CD14-positive monocyte (primary cell): ENCODE measurements at regions not wholly inside any gene's neighbourhood (a gene's known extent, or its start where the extent isn't known, plus 50 kb on each side); places are given as distances from the start of the nearest gene placed in this dataset.
"Not testable (repeated sequence)": the region's sequence is repeated elsewhere in the genome, so short reads cannot be mapped to it uniquely, and the experiment has no call there.

Source experiments
- DNase-seq, 3 donors: peaks; one replicate each; pipeline ENCODE4 v3.0.0-alpha.2; 2011 to 2022
- H2AFZ ChIP-seq: 2 replicates; pipeline ENCODE4 v1.6.0; 2012; ENCODE audit warnings: mild to moderate bottlenecking, low read depth, low read length, inconsistent platforms; ENCODE audit not compliant: insufficient read depth, poor library complexity, severe bottlenecking
- H3K27ac ChIP-seq, 2 donors: 1 replicate in 1 of 2; 2 replicates in 1 of 2; pipeline ENCODE4 v1.5.1; 2012 to 2013; ENCODE audit warnings: low read length in 2 of 2, control low read depth in 1 of 2, inconsistent platforms in 1 of 2, low read depth in 1 of 2, mild to moderate bottlenecking in 1 of 2
- H3K27me3 ChIP-seq, 2 donors: one replicate each; pipeline versions ENCODE4 v1.6.0 to v1.6.1; 2011 to 2013; ENCODE audit warnings: low read length in 2 of 2; ENCODE audit not compliant: control insufficient read depth in 2 of 2, insufficient read depth in 2 of 2
- H3K36me3 ChIP-seq, 2 donors: replicated peaks in 1 of 2; 1 replicate in 1 of 2; 2 replicates in 1 of 2; pipeline versions ENCODE4 v1.5.1 to v1.6.1; 2012 to 2013; ENCODE audit warnings: low read length in 2 of 2, control low read depth in 1 of 2, inconsistent platforms in 1 of 2, mild to moderate bottlenecking in 1 of 2; ENCODE audit not compliant: insufficient read depth in 2 of 2, control insufficient read depth in 1 of 2
- H3K4me1 ChIP-seq, 2 donors: 1 replicate in 1 of 2; 2 replicates in 1 of 2; pipeline versions ENCODE4 v1.5.1 to v1.6.1; 2012 to 2013; ENCODE audit warnings: low read length in 2 of 2, control low read depth in 1 of 2, inconsistent platforms in 1 of 2, mild to moderate bottlenecking in 1 of 2, moderate library complexity in 1 of 2; ENCODE audit not compliant: insufficient read depth in 2 of 2, control insufficient read depth in 1 of 2
- H3K4me2 ChIP-seq: replicated peaks from 2 replicates; pipeline ENCODE3; 2012; ENCODE audit warnings: low read length, moderate library complexity, mild to moderate bottlenecking; ENCODE audit not compliant: poor library complexity, severe bottlenecking; ENCODE audit errors: extremely low read depth
- H3K4me3 ChIP-seq, 3 experiments: fragments of 200-600 bp in 1 of 3; sonication (generic) in 1 of 3; replicated peaks in 1 of 3; 1 replicate in 2 of 3; 2 replicates in 1 of 3; pipeline ENCODE4 v1.5.1; 2011 to 2013; ENCODE audit warnings: low read length in 3 of 3, mild to moderate bottlenecking in 3 of 3, control low read depth in 2 of 3, low read depth in 2 of 3, inconsistent platforms in 1 of 3, moderate library complexity in 1 of 3
- H3K79me2 ChIP-seq: 2 replicates; pipeline ENCODE4 v1.6.0; 2012; ENCODE audit warnings: mild to moderate bottlenecking, control low read depth, inconsistent platforms, low read length, moderate library complexity; ENCODE audit not compliant: insufficient read depth
- H3K9ac ChIP-seq: 2 replicates; pipeline ENCODE4 v1.6.0; 2017; ENCODE audit warnings: low read length, mild to moderate bottlenecking; ENCODE audit not compliant: insufficient read depth, poor library complexity, severe bottlenecking
- H3K9me3 ChIP-seq, 2 donors: replicated peaks in 1 of 2; 1 replicate in 1 of 2; 2 replicates in 1 of 2; pipeline versions ENCODE4 v1.5.1 to v1.6.1; 2012 to 2013; ENCODE audit warnings: low read length in 2 of 2, control low read depth in 1 of 2; ENCODE audit not compliant: control insufficient read depth in 1 of 2, insufficient read depth in 1 of 2
- H4K20me1 ChIP-seq: 2 replicates; pipeline ENCODE4 v1.6.0; 2012; ENCODE audit warnings: mild to moderate bottlenecking, low read length, control low read depth, moderate library complexity; ENCODE audit not compliant: insufficient read depth
- H3K27ac Mint-ChIP-seq, 7 donors: one replicate each; pipeline ENCODE4 v1.8.0; 2020; ENCODE audit warnings: mild to moderate bottlenecking in 7 of 7, mixed read lengths in 7 of 7, moderate library complexity in 6 of 7, inconsistent platforms in 2 of 7
- H3K27me3 Mint-ChIP-seq, 3 donors: one replicate each; pipeline ENCODE4 v1.8.0; 2021 to 2022; ENCODE audit warnings: low read depth in 3 of 3, mild to moderate bottlenecking in 3 of 3, mixed read lengths in 3 of 3, moderate library complexity in 3 of 3, inconsistent platforms in 1 of 3
- H3K36me3 Mint-ChIP-seq, 2 donors: one replicate each; pipeline ENCODE4 v1.8.0; 2020; ENCODE audit warnings: mixed read lengths in 2 of 2, inconsistent platforms in 1 of 2, mild to moderate bottlenecking in 1 of 2
- H3K4me1 Mint-ChIP-seq: one replicate; pipeline ENCODE4 v1.8.0; 2020; ENCODE audit warnings: mild to moderate bottlenecking, mixed read lengths
- H3K4me3 Mint-ChIP-seq, 2 donors: one replicate each; pipeline ENCODE4 v1.8.0; 2020; ENCODE audit warnings: mild to moderate bottlenecking in 2 of 2, mixed read lengths in 2 of 2, moderate library complexity in 1 of 2
- H3K9me3 Mint-ChIP-seq, 7 donors: one replicate each; pipeline ENCODE4 v1.8.0; 2020 to 2022; ENCODE audit warnings: mixed read lengths in 7 of 7, mild to moderate bottlenecking in 6 of 7, moderate library complexity in 6 of 7, inconsistent platforms in 2 of 7
- WGBS: methylation state at CpG from one replicate; pipeline ENCODE4 v1.1.5; 2013; ENCODE audit warnings: missing lambda C conversion rate; ENCODE audit not compliant: insufficient coverage; 5-methylcytosine and 5-hydroxymethylcytosine counted together
- intact Hi-C, 2 donors: fragments of 100-400 bp; cut with micrococcal nuclease; formaldehyde crosslinking; loops; one replicate each; pipeline versions ENCODE4 v1.15.0 to v1.15.1; 2023
- TF ChIP-seq, protein P1 (sequence below): fragments of 200-600 bp; IDR thresholded peaks from one replicate; pipeline ENCODE4 v1.8.0; 2022; ENCODE audit warnings: antibody characterized with exemption, mild to moderate bottlenecking

DNA sequence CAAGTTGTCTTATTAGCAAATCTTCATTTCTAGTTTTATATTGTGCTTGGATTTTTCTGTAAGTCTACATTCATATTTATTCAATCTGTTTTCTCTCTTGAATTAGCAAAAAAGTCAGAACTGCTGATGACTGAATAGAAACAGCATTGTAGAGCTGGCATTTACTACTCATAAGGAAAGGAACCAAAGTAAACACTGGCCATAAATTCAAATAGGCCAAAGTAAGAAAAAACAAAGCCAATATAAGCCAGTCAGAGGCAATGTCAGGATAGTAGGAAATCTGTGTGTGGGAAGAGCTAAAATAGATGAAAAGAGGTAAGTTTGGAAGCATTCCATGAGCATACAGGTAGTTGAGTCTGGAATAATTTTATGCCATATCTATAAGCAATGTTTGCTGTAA is 307.2 kb upstream of the SLITRK3 start:
- intact Hi-C loops = no loop called here
- DNase-seq = no peak
- H3K36me3 ChIP-seq = no peaks in the 10 kb centered on the region
- no peaks in the 10 kb centered on the region for H4K20me1 ChIP-seq
- no peak overlapping the region for H2AFZ ChIP-seq
- Mint-ChIP-seq H3K36me3 (no peaks in the 10 kb centered on the region), H3K9me3 (peaks cover 2 to 11% (median 8%) of the 10 kb centered on the region in 7 donors), H3K27ac (no peak overlapping the region), H3K27me3 (peaks cover 0 to 1% (median 0%) of the 10 kb centered on the region in 3 donors), H3K4me3 (no peak overlapping the region), H3K4me1 (no peaks in the 10 kb centered on the region)
- no peak overlapping the region for H3K4me3 ChIP-seq
- H3K9ac ChIP-seq = no peak overlapping the region
- H3K4me1 ChIP-seq = no peaks in the 10 kb centered on the region
- H3K27ac ChIP-seq = no peak overlapping the region
- no peaks in the 10 kb centered on the region for H3K27me3 ChIP-seq
- no peaks in the 10 kb centered on the region for H3K79me2 ChIP-seq
- peaks cover 8 to 12% of the 10 kb centered on the region in 2 donors for H3K9me3 ChIP-seq
- TF ChIP-seq, protein P1, sequence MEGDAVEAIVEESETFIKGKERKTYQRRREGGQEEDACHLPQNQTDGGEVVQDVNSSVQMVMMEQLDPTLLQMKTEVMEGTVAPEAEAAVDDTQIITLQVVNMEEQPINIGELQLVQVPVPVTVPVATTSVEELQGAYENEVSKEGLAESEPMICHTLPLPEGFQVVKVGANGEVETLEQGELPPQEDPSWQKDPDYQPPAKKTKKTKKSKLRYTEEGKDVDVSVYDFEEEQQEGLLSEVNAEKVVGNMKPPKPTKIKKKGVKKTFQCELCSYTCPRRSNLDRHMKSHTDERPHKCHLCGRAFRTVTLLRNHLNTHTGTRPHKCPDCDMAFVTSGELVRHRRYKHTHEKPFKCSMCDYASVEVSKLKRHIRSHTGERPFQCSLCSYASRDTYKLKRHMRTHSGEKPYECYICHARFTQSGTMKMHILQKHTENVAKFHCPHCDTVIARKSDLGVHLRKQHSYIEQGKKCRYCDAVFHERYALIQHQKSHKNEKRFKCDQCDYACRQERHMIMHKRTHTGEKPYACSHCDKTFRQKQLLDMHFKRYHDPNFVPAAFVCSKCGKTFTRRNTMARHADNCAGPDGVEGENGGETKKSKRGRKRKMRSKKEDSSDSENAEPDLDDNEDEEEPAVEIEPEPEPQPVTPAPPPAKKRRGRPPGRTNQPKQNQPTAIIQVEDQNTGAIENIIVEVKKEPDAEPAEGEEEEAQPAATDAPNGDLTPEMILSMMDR = no peak
- no peak overlapping the region for H3K4me2 ChIP-seq

GRCh38 chr3:165502707-165503106 is 306.5 kb upstream of the SLITRK3 start:
- Mint-ChIP-seq H3K27ac (no peak overlapping the region), H3K9me3 (peaks cover 2 to 13% (median 5%) of the 10 kb centered on the region in 7 donors), H3K4me1 (no peaks in the 10 kb centered on the region), H3K36me3 (no peaks in the 10 kb centered on the region), H3K4me3 (no peak overlapping the region), H3K27me3 (peaks cover 0 to 1% (median 0%) of the 10 kb centered on the region in 3 donors)
- H2AFZ ChIP-seq = no peak overlapping the region
- H4K20me1 ChIP-seq = no peaks in the 10 kb centered on the region
- intact Hi-C loops = no loop called here
- no peak overlapping the region for H3K9ac ChIP-seq
- peaks cover 8 to 12% of the 10 kb centered on the region in 2 donors for H3K9me3 ChIP-seq
- TF ChIP-seq, protein P1 = no peak
- no peak overlapping the region for H3K4me2 ChIP-seq
- no peaks in the 10 kb centered on the region for H3K27me3 ChIP-seq
- no peaks in the 10 kb centered on the region for H3K79me2 ChIP-seq
- H3K36me3 ChIP-seq = no peaks in the 10 kb centered on the region
- no peaks in the 10 kb centered on the region for H3K4me1 ChIP-seq
- no peak overlapping the region for H3K4me3 ChIP-seq
- no peak overlapping the region for H3K27ac ChIP-seq
- no peak for DNase-seq
- WGBS = no CpG with 5 or more reads among the region's 3 CpGs

DNA sequence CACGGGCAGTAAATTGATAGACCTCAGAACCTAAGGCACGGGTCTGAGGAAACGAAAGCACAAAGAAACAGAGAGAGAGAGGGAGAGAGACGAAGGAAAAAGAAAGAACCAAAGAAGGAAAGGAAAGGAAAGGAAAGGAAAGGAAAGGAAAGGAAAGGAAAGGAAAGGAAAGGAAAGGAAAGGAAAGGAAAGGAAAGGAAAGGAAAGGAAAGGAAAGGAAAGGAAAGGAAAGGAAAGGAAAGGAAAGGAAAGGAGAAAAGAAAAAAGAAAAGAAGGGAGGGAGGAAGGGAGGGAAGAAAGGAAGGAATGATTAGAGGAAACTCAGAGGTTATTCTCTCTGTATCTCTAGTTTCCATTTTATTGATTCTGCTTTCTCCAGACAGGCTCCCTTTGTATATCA is 302.6 kb upstream of the SLITRK3 start:
- intact Hi-C loops, H3K9me3 Mint-ChIP-seq, H3K9me3 ChIP-seq, H3K27me3 Mint-ChIP-seq, H3K36me3 ChIP-seq, H3K27me3 ChIP-seq, H3K4me1 ChIP-seq, H3K79me2 ChIP-seq, H4K20me1 ChIP-seq, H3K4me3 ChIP-seq, H3K9ac ChIP-seq, H3K27ac ChIP-seq, H3K36me3 Mint-ChIP-seq, H3K4me3 Mint-ChIP-seq, DNase-seq, H3K4me1 Mint-ChIP-seq, H3K4me2 ChIP-seq, H3K27ac Mint-ChIP-seq, H2AFZ ChIP-seq: not testable (repeated sequence)
- WGBS = 92% methylated on average over 2 of the region's 4 CpGs
